ENCODE measurements at regions not wholly inside any gene's neighbourhood (a gene's known extent, or its start where the extent isn't known, plus 50 kb on each side); places are given as distances from the start of the nearest gene placed in this dataset.

- no peak for TF ChIP-seq CTCF (IDR thresholded peaks at IDR 0.05)
- Histone ChIP-seq H3K36me3 (ENCODE audit: insufficient read depth, low read length) (no peaks in the 10 kb centered on the region), H3K9me3 (ENCODE audit: control insufficient read depth in 1 of 2, insufficient read depth in 1 of 2, low read length in 2 of 2) (no peaks in the 10 kb centered on the region), H3K27ac (ENCODE audit: low read depth in 1 of 2, low read length in 2 of 2) (no peak overlapping the region), H3K27me3 (ENCODE audit: control insufficient read depth in 1 of 2, insufficient read depth in 2 of 2, low read length in 2 of 2) (no peaks in the 10 kb centered on the region), H3K4me1 (ENCODE audit: insufficient read depth, low read length) (no peaks in the 10 kb centered on the region), H3K4me3 (ENCODE audit: low read length) (no peak overlapping the region)
- ChIA-PET CTCF (interaction anchor here (1.1 kb wide), 1 partner anchor 11 kb away, joined by 3 read pairs; no protein-coding TSS in a partner anchor), POLR2A (no interaction called here)
- ATAC-seq (ENCODE audit: poor library complexity): no peak
- H3K36me3 Mint-ChIP-seq (ENCODE audit: low read depth): no peaks in the 10 kb centered on the region
- DNase-seq: no peak
- H3K27ac Mint-ChIP-seq: no peak overlapping the region
- H3K27me3 Mint-ChIP-seq: no peaks in the 10 kb centered on the region
- H3K9me3 Mint-ChIP-seq: no peaks in the 10 kb centered on the region
- intact Hi-C loops (cut with DNase I, micrococcal nuclease): no loop called here
- no peaks in the 10 kb centered on the region for H3K4me1 Mint-ChIP-seq (ENCODE audit: low read depth)
- no peak overlapping the region for H3K4me3 Mint-ChIP-seq
Measured at GRCh38 chr1:164480285-164480907, 78.6 kb upstream of the PBX1 start.

DNA sequence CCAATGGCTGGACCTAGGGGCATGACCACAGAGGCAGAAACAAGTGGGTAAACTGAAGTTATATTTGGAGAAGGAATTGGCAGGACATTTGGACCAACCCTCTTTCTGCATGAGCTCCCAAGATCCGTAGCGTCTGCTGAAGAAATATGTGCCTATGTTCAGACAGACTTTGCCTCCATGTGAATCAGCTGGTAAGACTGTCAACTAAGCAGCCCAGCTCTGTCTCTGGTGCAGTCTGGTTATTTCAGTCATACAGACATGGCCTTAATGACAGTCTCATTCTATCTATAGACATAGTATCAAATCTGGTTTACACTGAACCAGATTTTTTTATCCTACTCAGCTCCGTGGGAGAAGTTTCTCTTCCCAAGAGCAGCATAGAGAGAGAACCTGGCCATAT, 63.1 kb upstream of the PBX1 start:
- ChIA-PET POLR2A (no interaction called here), CTCF (no interaction called here)
- no peak overlapping the region for H3K4me3 Mint-ChIP-seq
- ATAC-seq (ENCODE audit: poor library complexity): no peak
- Histone ChIP-seq H3K9me3 (ENCODE audit: control insufficient read depth in 1 of 2, insufficient read depth in 1 of 2, low read length in 2 of 2) (peaks cover 0 to 17% of the 10 kb centered on the region in 2 experiments), H3K4me1 (ENCODE audit: insufficient read depth, low read length) (no peaks in the 10 kb centered on the region), H3K27me3 (ENCODE audit: control insufficient read depth in 1 of 2, insufficient read depth in 2 of 2, low read length in 2 of 2) (no peaks in the 10 kb centered on the region), H3K36me3 (ENCODE audit: insufficient read depth, low read length) (no peaks in the 10 kb centered on the region), H3K4me3 (ENCODE audit: low read length) (no peak overlapping the region), H3K27ac (ENCODE audit: low read depth in 1 of 2, low read length in 2 of 2) (no peak overlapping the region)
- no peaks in the 10 kb centered on the region for H3K27me3 Mint-ChIP-seq
- no peak for DNase-seq
- H3K27ac Mint-ChIP-seq: no peak overlapping the region
- H3K36me3 Mint-ChIP-seq (ENCODE audit: low read depth): no peaks in the 10 kb centered on the region
- H3K4me1 Mint-ChIP-seq (ENCODE audit: low read depth): no peaks in the 10 kb centered on the region
- intact Hi-C loops (cut with DNase I, micrococcal nuclease): no loop called here
- no peak for TF ChIP-seq CTCF (IDR thresholded peaks at IDR 0.05)
- no peaks in the 10 kb centered on the region for H3K9me3 Mint-ChIP-seq

- Histone ChIP-seq H3K4me3 (ENCODE audit: low read length) (no peak overlapping the region), H3K27ac (ENCODE audit: low read depth in 1 of 2, low read length in 2 of 2) (no peak overlapping the region), H3K4me1 (ENCODE audit: insufficient read depth, low read length) (no peaks in the 10 kb centered on the region), H3K36me3 (ENCODE audit: insufficient read depth, low read length) (no peaks in the 10 kb centered on the region), H3K27me3 (ENCODE audit: control insufficient read depth in 1 of 2, insufficient read depth in 2 of 2, low read length in 2 of 2) (no peaks in the 10 kb centered on the region), H3K9me3 (ENCODE audit: control insufficient read depth in 1 of 2, insufficient read depth in 1 of 2, low read length in 2 of 2) (peaks cover 0 to 14% of the 10 kb centered on the region in 2 experiments)
- DNase-seq (no peak), ATAC-seq (ENCODE audit: poor library complexity) (no peak)
- CTCF ChIA-PET: no interaction called here
- intact Hi-C loops (cut with DNase I, micrococcal nuclease): no loop called here
- Mint-ChIP-seq H3K4me3 (no peak overlapping the region), H3K36me3 (ENCODE audit: low read depth) (no peaks in the 10 kb centered on the region), H3K9me3 (peaks cover 4% of the 10 kb centered on the region), H3K27ac (no peak overlapping the region), H3K27me3 (no peaks in the 10 kb centered on the region), H3K4me1 (ENCODE audit: low read depth) (no peaks in the 10 kb centered on the region)
- POLR2A ChIA-PET: no interaction called here
- TF ChIP-seq CTCF (IDR thresholded peaks at IDR 0.05): no peak
Measured at GRCh38 chr1:164498792-164499191, 60.2 kb upstream of the PBX1 start.
